ENCODE measurements at regions not wholly inside any gene's neighbourhood (a gene's known extent, or its start where the extent isn't known, plus 50 kb on each side); places are given as distances from the start of the nearest gene placed in this dataset.
"Not testable (repeated sequence)": the region's sequence is repeated elsewhere in the genome, so short reads cannot be mapped to it uniquely, and the experiment has no call there.

DNA sequence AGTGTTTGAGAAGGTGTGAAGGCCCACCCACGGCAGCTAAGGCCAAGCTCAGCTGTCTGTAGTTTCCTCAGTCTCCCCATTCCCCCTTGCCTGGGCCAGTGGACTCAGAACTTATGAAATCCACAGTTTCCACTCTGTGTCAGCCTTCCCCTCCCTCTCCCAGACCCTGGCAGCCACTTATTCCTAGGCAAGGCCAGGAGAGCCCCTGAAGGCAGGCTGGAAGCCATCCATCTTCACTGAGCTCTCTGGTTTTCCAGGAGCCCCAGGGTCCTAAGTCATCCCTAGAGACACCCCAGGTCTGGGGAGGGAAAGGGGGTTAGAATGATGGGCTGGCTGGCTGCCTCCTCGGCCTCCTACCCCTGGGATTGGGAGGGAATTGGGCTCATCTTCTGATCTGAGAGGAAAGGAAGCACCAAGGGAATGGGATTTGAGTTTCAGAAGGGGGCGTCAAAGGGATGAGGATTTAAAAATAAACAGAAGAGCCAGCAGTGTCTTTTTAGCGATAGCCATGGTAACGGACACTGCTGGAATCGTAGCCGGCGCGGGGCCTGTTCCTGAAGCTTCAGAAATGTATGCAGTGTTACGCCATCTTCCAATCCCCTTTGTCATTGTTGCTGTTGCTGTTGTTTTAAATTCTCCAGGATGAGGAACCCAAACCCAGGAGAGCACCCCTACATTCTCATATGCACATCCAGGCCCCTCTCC, 561.1 kb upstream of the CADM1 start:
- DNase-seq (ENCODE audit: low read depth in 2 of 3, low spot score in 2 of 3) = no peak

DNA sequence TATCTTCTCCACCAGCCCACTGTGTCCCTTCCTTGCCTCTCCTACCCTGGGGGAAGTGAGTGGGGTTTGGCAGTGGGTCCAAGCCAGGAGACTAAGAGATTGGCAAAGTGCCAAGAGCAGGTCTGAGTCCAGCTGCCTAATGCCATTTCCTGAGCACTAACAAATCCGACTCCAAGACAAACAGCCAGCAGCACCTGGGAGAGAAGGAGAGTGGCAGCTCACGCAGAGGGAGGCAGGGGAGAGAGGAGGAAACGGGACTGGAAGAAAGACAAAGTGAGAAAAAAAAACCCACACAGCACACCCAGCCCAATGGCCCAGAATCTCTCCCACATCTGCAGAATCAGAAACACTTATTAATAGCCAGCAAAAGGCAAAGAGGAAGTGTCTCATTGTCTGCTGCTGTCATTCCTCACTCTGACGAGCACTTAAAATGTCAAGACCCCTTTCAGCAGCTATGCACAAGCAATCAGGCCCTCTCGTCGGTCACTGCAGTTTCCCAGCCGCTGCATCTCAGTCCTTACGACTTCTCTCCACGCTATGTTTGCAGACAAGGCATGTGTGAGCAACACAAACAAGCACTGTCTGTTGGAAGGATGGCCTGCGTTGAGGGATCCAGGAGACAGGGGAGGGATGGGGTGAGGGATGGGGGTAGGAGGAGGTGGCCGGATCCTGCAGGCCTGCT, 558.4 kb upstream of the CADM1 start:
- no peak for DNase-seq (ENCODE audit: low read depth in 2 of 3, low spot score in 2 of 3)

DNA sequence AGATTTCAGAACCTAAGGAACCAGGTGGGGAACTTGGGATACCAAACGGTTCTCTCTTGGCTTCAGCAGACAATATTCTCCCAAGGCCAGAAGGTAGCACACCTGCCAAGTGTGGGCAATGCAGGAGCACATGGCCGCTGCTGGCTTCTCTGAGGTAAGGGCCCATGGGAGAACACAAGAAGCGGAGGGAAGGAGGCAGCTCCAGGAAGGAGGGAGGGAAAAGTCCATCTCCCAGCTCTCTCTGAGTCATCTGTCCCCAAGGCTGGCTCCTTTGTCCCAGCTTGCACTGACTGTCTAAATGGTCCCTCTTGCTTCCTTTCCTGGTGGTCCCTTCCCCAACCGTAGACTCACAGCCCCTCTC, 557.9 kb upstream of the CADM1 start:
- DNase-seq (ENCODE audit: low read depth in 2 of 3, low spot score in 2 of 3) = no peak

DNA sequence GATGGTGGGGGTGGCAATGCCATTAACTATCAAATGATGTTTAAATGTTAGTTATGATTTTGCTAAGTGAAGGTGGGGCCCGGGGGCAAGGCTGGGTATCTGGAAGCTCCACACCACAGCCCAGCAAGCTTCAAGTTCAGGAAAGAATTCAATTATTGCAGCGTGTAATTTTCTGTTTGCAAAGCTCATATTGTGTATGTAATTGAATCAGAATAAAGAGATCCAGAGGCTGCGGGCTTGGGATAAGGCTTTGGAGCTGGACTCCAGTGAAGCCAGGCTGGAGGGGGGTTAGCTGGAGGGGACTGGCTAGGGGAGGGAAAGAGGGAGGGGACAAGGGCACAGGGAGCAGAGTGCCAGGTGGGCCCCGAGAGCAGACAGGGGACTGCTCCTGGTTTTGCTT, 557.1 kb upstream of the CADM1 start:
- no peak for DNase-seq (ENCODE audit: low read depth in 2 of 3, low spot score in 2 of 3)

DNA sequence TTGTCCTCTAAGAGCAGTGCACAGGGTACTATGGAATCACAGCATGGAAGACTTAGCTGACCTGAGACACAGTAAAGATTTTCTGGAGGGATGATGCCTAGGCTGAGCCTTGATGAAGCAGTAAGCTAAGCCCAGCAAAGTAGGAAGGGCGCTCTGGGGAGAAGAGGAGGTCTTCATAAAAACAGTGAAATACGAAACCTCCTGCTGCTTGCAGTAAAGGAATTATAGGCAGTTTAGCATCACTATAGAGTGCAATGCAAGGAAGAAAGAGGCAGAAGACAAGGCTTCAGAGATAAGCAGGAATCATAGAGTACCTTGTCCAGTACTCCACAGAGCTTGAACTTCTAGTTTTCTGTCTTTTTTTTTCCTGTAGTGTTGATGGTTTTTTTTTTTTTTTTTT, 555.7 kb upstream of the CADM1 start:
- no peak for DNase-seq (ENCODE audit: low read depth in 2 of 3, low spot score in 2 of 3)

DNA sequence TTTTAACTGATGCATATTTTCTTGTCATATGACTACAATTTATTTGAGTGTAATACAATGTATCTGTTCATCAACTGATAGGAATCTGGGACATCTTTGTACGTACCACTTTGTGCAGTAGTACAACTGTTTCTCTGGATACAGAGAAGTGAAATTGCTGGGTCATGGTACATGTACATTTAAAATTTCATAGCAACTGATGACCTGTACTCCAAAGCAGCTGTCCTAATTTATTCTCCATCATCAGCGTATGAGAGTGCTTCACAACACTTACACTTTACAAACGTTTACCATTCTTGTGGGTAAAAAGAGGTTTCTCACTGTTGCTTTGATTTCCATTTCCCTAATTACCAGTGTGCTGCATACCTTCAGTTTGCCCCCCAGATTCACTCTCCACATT, 552.8 kb upstream of the CADM1 start:
- DNase-seq (ENCODE audit: low read depth in 2 of 3, low spot score in 2 of 3) = no peak

DNA sequence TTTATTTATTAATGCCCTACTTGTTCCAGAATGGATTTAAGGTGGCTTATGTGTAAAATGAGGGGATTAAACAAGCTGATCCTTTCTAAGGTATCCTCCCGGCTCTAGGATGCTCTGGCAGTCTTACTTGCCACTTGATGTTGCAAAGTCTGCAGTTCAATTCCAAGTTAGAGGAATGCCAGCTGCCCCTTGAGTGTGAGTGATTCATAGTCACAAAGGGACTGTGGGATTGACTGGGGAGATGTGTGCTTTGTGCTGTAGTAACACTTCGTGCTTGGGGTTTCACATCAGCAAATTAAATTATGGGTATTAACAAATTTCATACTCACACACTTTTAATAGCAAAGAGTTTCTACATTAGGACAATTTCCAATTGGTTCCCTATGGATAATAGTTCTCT, 550.8 kb upstream of the CADM1 start:
- DNase-seq (ENCODE audit: low read depth in 2 of 3, low spot score in 2 of 3) = no peak

DNA sequence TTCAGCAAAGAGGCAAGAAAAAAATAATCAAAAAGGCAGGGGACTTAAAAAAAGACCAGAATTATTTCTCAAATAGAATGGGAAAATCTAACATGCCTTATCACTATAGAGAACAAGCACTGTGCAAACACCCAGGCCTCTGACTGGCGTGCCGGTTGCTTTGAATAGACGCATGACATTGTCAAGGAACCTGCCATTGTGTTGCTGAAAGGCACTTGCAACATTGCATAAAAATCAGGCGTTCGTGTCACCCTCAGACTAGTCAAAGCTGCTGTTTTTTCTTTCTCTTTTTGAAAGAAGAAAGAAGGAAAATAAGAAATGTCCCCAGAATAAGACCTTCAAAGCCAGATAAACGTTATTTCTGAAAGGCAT, 549.3 kb upstream of the CADM1 start:
- no peak for DNase-seq (ENCODE audit: low read depth in 2 of 3, low spot score in 2 of 3)

DNA sequence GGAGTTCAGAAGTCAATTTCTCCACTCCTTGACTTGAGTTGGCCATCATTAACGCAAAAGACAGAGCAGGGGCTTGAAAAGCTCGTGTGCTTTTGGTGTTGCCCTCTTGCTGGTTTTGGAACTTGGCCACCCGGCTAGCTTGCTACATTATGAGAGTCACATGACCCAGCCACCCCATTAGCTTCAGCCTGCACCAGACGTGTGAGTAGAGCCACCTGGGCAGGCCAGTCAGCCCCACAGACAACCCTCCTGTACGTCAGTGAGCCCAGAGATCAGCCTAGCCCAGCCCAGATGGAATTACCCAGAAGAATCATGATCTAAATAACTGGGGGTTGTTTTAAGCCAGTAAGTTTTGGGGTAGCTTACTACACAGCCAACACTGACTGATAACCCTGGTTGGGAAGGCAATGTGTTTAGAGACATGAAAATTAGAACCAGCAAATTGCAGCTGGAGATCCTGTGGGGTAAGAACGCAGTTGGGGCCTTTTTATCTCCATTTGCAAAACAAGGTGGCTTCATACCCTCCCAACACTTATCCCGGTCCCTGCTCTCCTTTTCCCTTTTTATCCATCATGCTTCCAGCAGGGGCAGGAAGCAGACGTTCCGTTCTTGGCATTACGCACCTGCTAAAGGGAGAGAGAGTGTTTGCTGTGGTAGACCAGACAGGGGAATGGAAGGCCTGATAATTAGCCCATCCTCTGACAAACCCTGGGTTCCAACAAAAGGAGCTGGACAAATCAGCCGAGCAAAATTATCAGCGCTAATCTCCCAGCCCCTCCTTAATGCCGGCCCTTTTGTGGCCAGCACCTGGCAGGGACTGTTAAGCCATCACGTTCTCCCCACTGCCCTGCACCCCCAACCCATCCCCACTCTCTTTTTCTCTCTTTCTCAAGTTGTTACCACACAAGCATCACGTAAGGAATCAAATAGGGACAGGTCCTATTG, 548.7 kb upstream of the CADM1 start:
- no peak for DNase-seq (ENCODE audit: low read depth in 2 of 3, low spot score in 2 of 3)

DNA sequence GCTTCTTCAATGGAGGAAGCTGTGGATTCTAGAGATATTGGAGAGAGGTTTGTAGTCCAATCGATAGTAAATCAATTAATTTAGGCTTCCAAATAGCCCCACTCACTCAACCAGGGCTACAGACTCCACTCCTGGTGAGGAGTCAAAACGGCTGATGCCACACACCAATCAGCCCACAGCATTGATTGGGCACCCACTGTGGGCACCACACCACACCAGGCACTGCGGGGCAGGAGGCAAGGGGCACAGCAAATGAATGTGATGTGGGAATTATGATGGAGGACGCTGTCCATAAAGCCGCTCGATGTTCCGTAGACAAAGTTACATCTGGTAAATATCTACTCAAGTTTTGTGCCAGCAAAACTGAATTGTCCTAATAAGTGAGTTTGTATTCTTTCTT, 547.3 kb upstream of the CADM1 start:
- DNase-seq (ENCODE audit: low read depth in 2 of 3, low spot score in 2 of 3) = no peak

DNA sequence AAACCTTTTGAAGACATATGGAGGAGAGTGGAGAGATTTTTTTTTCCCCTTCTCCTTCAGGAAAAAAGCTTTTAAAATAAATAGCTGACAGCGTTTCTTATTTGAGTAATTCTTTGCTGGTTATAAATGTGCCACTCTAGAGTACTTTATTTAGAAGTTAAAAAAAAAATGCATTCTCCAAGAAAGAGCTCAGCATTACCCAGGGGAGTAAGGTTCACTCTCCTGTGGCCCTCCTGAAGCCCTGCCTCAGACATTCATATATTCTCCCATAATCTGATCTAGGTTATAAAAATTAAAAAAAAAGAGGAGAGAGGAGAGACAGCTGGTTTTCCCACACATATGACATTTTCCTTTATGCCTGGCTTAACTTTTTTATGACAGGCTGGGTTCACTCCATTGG, 545.2 kb upstream of the CADM1 start:
- no peak for DNase-seq (ENCODE audit: low read depth in 2 of 3, low spot score in 2 of 3)

DNA sequence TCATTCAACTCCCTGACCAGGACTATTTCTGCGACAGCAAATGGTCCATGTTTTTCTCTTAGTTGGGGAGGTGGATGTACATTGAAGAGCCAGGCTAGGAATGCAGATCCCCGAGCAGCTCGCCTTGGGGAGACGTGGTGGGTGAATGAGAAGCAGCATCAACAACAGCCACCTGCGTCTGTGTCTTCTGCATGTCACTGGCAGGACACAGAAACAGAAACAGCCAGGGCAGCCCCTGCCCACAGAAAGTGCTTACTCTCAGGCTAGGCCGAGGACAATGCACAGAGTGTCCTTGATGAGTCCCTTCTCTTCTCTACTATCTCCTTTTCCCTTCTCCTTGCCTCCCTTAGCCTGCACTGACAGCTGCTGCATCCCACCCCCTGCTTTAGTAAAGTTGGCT, 541.9 kb upstream of the CADM1 start:
- DNase-seq (ENCODE audit: low read depth in 2 of 3, low spot score in 2 of 3) = no peak

DNA sequence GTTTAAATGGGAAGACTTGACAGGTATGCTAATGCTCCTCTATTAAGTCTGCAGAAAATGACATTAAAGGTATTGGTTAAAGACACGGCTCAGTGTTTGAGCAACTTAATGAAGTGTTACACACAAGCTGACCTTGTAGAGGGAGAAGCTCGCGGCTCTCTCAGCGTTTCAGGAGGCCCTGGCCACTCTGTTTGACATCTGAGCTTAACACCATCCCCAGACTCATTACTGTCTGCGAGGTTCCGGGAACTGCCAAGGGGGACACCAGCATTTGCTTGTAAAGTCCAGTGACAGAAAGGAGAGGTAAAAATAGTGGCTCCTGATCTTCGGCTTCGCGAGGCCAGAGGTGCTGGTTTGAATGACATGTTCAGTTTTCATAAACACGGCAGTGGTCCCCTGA, 540.7 kb upstream of the CADM1 start:
- no peak for DNase-seq (ENCODE audit: low read depth in 2 of 3, low spot score in 2 of 3)

DNA sequence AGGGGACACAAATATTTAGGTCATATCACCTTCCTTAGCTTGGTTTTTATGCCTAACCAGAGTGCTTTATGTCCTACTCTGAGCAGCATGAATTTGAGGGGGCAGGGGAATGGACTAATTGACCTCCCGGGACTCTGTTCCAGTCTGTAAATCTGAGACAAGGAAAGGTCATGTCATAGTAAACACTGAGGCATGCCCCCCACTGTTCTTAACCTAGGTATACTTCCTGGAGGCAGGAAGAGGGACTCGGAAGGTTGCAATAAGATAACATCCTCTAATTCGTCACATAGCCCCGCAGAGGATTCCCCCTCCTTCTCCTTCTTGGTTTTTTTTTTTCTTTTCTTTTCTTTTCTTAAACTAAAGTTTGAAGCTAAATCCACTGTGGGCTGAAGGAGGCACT, 540.3 kb upstream of the CADM1 start:
- no peak for DNase-seq (ENCODE audit: low read depth in 2 of 3, low spot score in 2 of 3)

DNA sequence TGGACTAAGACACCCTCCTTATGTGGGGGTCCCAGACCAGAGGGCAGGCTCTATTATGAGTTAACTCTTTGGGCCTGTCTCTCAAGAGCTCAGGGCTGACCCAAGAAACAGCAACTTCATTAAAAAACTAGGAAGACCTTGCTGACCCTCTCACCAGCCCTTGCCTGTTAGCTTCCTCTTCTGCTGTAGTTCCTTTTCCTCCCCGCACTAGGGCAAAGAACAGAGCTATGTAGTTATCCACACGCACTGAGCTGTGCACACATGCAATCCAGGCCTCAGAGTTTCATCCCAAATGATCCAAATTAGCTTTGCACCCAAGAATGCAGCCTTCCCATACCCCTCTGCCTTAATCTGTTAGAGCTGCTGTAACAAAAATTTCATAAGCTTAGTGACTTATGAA, 539.6 kb upstream of the CADM1 start:
- DNase-seq (ENCODE audit: low read depth in 2 of 3, low spot score in 2 of 3) = no peak

DNA sequence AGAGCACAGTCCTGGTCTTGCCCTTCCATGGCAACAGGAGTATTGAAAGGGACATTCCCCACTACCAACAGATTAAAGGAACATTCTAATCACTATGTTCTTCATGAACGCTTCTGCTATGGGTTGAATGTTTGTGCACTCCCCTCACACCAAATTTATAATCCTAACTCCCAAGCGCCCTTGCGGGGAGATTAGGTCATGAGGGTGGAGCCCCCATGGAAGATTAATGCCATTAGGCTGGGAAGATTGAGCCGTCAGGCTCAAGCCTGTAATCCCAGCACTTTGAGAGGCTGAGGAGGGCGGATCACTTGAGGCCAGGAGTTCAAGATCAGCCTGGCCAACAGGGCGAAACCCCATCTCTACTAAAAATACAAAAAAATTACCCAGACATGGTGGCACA, 538.8 kb upstream of the CADM1 start:
- not testable (repeated sequence) for DNase-seq (ENCODE audit: low read depth in 2 of 3, low spot score in 2 of 3)

DNA sequence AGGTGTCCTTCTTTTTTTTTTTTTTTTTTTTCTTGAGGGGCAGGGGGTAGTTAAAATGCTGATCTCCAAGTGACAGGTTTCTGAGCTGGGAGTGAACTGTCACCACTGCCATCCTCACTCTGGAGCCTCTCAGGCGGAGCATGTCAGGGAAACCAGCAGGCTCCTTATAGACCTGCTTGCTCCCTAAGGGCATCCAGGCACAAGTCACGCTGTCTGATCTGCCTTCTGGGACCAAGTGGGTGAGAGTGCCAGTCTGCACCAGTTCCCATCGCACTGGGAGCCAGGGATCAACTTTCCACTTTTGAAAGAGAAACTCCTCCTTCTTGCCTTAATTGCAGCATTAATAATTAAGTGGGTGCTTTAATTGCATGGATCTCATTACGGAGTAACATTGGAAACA, 537.9 kb upstream of the CADM1 start:
- no peak for DNase-seq (ENCODE audit: low read depth in 2 of 3, low spot score in 2 of 3)

DNA sequence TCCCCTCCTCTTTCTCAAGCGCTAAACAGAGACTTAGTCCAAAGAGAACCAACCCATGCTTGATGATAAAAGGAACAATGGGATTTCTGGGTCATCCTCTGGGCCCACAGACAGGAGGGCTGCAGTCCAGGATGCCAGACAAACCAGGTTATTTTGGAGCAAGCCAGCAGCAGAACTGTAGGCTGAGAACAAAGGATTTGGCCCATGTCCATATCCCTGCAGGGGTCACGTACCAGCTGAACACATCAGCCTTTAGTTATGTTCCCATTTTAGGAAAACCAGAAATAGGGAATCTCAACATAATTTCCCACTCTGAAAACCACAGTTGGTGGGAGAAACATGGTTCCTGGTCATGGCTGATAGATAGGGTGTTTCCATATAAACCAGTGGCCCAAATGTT, 533.6 kb upstream of the CADM1 start:
- no peak for DNase-seq (ENCODE audit: low read depth in 2 of 3, low spot score in 2 of 3)

DNA sequence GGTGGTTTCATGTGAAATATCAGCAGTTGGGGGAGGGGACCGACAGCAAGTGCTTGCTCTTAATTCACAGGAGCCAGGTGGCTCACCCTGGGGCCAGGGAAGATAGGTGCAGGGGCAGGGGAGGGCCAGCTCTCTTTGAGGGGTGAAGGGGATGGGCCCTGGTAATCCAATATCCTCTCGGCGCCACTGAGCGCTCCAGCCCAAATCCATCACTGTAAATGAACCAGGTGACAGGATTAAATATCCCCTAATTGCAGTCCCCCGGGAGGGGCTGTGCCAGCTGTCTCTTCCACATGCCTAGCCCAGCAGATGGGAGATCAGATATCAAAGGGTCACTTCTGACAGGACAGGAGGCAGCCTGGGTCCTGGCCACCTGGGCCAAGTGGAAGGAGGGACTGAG, 531.8 kb upstream of the CADM1 start:
- no peak for DNase-seq (ENCODE audit: low read depth in 2 of 3, low spot score in 2 of 3)

DNA sequence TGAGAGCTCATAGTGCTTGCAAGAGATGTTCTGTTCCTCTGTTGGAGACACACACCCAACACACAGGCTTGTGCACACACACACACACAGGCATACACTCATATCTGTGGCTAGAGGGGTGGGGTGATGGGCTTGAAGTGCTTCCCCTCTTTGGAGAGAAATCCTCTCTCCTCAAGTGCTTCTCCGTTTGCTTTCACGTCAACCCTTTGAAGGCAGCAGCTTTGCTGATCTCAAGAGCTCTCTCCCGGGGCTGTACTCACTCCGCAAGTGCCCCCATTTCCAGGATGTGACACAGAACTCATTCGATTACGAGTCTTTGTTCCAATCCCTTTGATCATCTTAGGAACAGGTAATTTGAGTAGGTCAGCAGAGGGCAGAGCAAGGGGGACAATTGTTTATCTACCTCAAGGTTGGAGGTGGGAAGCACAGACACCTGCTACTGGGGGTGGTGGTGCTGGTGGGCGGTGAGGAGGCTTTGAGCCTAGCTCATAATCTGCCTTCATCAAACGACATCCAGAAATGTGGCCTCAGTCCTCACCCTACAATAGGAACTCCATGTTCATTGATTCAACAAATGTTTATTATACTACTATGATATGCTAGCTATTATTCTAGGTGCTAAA, 529.8 kb upstream of the CADM1 start:
- no peak for DNase-seq (ENCODE audit: low read depth in 2 of 3, low spot score in 2 of 3)

DNA sequence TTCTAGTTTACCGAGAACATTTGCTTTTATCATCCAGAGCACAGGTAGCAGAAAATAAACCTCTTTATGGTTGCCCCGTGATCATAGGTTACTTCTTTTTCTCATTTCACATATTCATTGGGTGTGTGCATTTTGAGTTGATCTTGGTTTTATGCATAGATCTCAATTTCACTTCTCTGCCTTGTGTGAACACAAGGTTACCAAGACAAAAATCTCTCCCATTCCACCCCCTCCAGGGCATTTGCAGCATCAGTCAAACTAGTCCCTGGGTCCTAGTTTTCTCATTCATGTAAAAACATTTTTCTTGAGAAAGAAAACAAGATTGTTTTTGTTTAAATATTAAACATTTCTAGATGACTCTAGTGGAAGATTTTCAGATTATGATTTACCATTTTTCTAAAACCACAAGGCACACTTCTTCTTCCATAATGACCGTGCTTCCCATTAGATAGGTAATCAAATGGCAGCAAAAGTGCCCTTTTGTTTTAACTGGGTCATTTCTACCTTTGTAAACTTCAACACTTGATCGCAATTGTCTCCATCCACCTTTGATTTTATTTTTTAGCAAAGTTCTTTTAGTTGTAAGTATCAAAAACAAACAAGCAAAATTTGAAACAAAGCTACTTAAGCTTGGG, 526.6 kb upstream of the CADM1 start:
- DNase-seq (ENCODE audit: low read depth in 2 of 3, low spot score in 2 of 3) = no peak

Measured in activated CD8-positive, alpha-beta memory T cell treated with anti-CD3 and anti-CD28 coated beads for 48 hours (primary cell).